HG03135 (cell line): ENCODE measurements at regions not wholly inside any gene's neighbourhood (a gene's known extent, or its start where the extent isn't known, plus 50 kb on each side); places are given as distances from the start of the nearest gene placed in this dataset.

Experiments used
- ATAC-seq: cut with Tn5 transposase; IDR thresholded peaks from one replicate; pipeline ENCODE4 v1.9.1; 2021; ENCODE audit warnings: mild to moderate bottlenecking, moderate library complexity; ENCODE audit not compliant: unreplicated experiment

- ATAC-seq = no peak
Measured at GRCh38 chr4:138758876-138759553, 256.6 kb upstream of the NOCT start.

DNA sequence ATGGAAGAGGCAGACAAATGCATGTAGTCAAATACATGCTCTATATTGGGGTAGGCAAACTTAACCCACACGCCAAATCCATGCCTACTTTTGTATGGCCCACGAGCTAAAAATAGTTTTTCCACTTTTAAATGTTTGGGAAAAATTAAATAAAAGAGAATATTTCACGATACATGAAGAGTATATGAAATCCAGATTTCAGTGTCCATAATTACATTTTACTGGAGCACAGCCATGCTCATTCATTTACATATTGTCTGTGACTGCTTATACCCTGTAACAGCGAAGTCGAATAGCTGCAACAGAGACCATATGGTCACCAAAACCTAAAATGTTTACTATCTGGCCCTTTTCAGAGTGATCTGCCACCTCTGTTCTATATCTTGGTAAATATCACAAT, 257.4 kb upstream of the NOCT start:
- ATAC-seq = no peak

DNA sequence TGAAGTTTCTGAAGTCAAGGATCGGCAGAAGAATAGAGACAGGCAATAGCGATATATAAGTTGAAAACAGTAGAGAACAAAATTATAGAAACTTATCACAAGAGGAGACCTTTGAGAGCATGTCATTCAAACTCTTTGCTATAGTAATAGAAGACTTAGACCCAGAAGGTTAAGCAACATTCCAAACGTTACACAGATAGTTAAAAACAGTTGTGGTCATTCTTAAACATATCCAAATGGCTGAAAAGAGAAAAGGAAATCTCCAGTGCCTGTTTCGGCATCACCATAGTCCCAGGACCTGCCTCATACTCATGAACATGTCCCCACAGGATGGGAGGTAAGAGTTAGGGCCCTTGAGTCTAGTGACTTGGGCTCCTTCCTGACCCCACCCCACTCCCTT, 258.1 kb upstream of the NOCT start:
- ATAC-seq = no peak

- no peak for ATAC-seq
Measured at GRCh38 chr4:138756519-138756918, 259.1 kb upstream of the NOCT start.

DNA sequence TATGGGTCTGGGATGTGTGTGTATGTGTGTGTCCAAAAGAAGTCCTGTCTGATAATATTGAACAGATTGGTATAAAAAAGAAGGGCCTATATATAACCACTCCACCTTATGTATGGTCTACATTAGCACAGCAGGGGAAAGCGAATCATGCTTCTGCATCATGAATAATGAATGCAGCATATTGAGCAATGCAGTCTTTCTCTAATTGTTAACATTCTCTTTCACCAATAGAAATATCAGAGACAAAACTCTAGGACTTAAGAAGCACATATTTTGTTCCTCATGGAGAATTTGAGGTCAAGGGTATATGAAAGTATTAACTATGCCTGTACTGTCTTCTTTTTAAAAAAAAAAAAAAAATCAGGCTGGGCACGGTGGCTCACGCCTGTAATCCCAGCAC, 264.3 kb upstream of the NOCT start:
- no peak for ATAC-seq

- ATAC-seq = no peak
Measured at GRCh38 chr4:138749303-138749702, 266.3 kb upstream of the NOCT start.

DNA sequence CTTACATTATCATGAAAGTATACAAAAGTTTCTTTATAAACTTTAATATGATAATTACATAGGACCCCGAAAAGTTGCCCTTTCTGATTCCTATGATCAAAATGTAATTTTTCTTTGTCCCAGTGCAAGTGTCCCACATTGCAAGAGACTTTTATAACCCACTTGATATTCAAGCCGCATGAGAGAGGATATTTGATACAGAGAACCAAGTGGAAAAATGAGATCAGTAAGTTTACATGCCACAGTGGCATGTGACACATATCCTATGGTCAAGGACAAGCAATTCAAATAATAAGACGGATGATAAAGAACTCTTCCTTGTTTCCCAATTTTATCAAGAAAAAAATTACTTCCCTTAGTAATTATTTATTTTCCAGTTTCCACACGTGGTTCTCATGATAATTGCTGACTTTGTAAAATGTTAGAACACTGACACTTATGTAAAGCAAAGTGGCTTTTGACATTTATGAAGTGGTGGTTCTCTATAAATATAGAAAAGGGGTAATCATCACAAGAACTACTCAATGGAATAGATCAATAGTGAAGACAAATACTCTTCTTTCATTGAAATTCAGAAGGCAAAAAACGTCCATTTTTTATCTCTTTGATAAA, 273.7 kb upstream of the NOCT start:
- no peak for ATAC-seq

DNA sequence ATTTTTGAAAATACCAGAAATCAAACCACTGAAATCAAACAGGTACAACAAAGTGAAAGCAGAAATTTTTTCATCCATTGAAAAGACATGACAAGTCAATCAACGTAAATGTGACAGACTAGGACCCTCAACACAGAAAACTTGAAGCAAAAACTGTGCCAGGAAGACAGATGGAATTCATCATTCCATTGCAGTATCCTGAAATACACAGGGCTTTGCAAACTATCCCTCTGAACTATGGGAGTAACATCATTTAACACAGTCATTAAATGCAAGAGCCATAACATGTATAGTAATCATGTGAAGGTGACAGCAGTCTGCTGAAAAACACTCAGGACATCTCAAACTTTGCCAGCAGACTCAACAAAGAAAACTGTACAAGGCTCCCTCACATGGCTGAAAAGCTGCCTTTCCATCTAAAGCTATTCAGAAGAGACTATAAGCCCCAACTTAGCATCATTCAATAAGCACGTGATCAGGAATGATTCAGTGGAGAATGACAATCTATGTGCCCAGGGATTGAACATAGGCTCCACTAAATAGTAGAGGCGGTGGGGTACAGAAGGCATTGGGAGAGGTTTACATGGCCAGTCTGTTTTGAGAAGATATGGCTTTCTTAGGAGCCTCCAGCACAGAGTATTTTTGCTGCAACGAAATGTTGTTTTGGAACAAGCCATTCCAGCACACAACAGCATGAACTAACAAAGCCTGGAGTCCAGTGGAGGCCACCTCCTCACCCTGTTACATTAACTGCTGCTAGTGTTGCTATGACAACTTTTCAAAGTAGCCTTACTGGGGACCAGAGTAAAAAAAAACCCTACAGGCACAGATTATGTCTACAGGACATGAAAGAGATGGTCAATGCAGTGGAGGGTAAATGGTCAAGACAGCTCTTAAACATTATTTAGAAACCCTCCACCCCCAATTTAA, 274.5 kb upstream of the NOCT start:
- no peak for ATAC-seq

GRCh38 chr4:138736362-138736761, 279.2 kb upstream of the NOCT start:
- no peak for ATAC-seq

- no peak for ATAC-seq
Measured at GRCh38 chr4:138734746-138735145, 280.8 kb upstream of the NOCT start.

GRCh38 chr4:138728566-138728965, 287.0 kb upstream of the NOCT start:
- no peak for ATAC-seq

DNA sequence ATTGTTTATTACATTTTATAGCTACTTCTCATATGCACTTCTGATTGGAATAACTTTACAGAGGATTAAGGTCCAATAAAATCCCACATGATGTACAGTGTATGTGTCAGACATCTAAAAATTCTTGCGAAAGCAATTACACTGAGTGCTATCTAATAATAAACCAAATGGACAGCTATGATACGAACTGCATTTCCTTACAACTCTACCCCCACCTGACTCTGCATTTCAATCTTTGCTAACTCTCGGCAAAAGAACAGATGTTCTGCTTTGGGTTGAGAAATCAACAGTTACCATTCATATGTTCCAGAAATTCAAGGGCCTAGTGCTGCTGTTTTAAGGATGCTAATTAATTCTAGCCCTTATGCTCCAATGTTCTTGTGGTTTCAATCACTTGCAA, 287.9 kb upstream of the NOCT start:
- ATAC-seq = no peak

GRCh38 chr4:138724530-138724929, 291.1 kb upstream of the NOCT start:
- ATAC-seq = no peak

GRCh38 chr4:138716559-138717335, 298.8 kb upstream of the NOCT start:
- ATAC-seq = no peak

GRCh38 chr4:138710297-138710696, 305.3 kb upstream of the NOCT start:
- no peak for ATAC-seq

- no peak for ATAC-seq
Measured at GRCh38 chr4:138709859-138710258, 305.7 kb upstream of the NOCT start.

DNA sequence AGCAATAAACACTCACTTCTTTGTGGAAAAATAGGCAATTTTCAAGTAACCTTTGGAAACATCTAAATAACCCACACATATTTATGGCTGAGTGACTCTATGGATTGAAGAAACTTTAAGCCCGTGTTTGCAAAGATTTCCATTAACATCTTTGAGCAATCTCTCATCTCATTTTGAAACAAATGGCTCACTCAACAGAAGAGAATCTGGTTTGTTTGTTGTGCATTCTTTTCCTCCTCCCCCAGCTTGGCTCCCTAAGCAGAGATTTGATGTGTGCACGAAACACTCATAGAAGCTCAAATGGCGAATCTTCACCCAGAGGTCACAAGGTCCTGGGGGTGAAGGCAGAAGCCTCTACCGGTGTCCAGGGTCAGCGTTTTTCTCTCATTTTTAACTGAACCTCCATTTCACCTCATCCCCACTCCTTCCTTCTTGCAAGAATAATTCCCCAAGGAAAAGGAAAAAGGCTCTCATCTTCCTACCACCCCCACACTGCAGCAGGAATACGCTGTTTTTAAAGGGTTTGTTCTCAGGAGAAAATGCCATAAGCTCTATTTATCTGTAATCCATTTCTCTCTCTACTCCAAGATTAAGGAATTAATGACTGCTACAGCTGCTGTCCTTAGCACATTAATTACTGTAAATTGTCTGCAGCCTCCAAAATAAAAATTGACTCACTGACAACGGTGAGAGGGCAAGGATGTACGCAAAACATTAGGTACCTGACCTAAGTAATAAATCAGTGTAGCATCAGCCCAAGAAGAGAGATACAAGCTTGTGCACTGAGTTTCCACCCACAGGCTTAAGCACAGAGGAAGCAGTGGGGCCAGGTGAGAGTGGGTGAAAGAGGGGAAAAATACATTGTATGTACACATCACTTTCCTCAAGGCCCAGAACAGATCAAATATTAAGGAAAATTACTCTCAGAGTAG, 307.6 kb upstream of the NOCT start:
- ATAC-seq = no peak

DNA sequence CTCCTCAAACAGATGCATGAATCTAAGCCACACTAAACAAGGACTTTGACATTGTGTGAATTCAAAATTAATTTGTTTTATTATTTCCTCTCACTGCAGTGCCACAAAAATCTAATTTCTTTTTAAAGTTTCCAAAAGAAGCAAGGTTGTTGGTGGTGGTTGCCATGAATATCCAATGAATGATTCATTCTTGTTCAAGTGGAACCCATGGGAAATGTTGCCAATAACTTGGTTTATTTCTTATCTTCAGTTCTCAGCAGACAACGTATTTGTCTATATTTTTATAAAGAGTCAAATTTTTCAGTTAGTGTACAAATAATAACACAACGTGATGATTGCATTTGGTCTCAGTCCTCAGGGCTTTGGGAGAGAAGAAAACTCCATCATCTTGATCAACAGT, 309.4 kb upstream of the NOCT start:
- ATAC-seq = no peak

GRCh38 chr4:138702190-138702824, 313.3 kb upstream of the NOCT start:
- ATAC-seq = no peak

GRCh38 chr4:138698641-138699040, 316.9 kb upstream of the NOCT start:
- no peak for ATAC-seq
